Esophagus muscularis mucosa (tissue), 4 donors: ENCODE measurements at regions not wholly inside any gene's neighbourhood (a gene's known extent, or its start where the extent isn't known, plus 50 kb on each side); places are given as distances from the start of the nearest gene placed in this dataset.

Experiments used
- DNase-seq: peaks from one replicate; pipeline ENCODE4 v3.0.0-alpha.2; 2017; ENCODE audit errors: extremely low spot score
- H3K27ac ChIP-seq, 4 donors: fragments of 200-600 bp; sonication (generic); replicated peaks in 1 of 4; 1 replicate in 3 of 4; 2 replicates in 1 of 4; pipeline ENCODE4 v1.5.1; 2016 to 2019; ENCODE audit warnings: mild to moderate bottlenecking in 1 of 4
- H3K27me3 ChIP-seq, 4 donors: fragments of 200-600 bp; sonication (generic); one replicate each; pipeline versions ENCODE4 v1.5.1 to v1.6.0; 2016 to 2019
- H3K36me3 ChIP-seq, 4 donors: fragments of 200-600 bp; sonication (generic); one replicate each; pipeline ENCODE4 v1.5.1; 2016 to 2019
- H3K4me1 ChIP-seq, 4 donors: fragments of 200-600 bp; sonication (generic); one replicate each; pipeline ENCODE4 v1.5.1; 2016 to 2019
- H3K4me3 ChIP-seq, 4 donors: fragments of 200-600 bp; sonication (generic); 1 replicate in 2 of 4; 2 replicates in 2 of 4; pipeline ENCODE4 v1.5.1; 2016 to 2019; ENCODE audit warnings: mild to moderate bottlenecking in 4 of 4, moderate library complexity in 1 of 4
- H3K9me3 ChIP-seq, 4 donors: fragments of 200-600 bp; sonication (generic); 1 replicate in 3 of 4; 2 replicates in 1 of 4; pipeline ENCODE4 v1.5.1; 2016 to 2019
- CTCF ChIP-seq, 3 experiments: fragments of 200-600 bp in 2 of 3; fragments of 450-650 bp in 1 of 3; sonication (generic) in 2 of 3; IDR thresholded peaks; one replicate each; pipeline ENCODE4 v1.5.1; 2017 to 2019; ENCODE audit warnings: antibody characterized with exemption in 3 of 3, mild to moderate bottlenecking in 2 of 3, moderate library complexity in 1 of 3
- EP300 ChIP-seq: sonication (generic); formaldehyde crosslinking; IDR thresholded peaks from one replicate; pipeline ENCODE4 v1.6.1; 2017; ENCODE audit warnings: antibody characterized with exemption
- POLR2A ChIP-seq: fragments of 450-650 bp; IDR thresholded peaks from one replicate; pipeline ENCODE4 v1.6.1; 2017; ENCODE audit warnings: antibody characterized with exemption, moderate library complexity, mild to moderate bottlenecking, low read depth
- POLR2AphosphoS5 ChIP-seq, 2 donors: sonication (generic); formaldehyde crosslinking; IDR thresholded peaks; one replicate each; pipeline ENCODE4 v1.6.1; 2017; ENCODE audit warnings: antibody characterized with exemption in 2 of 2
- WGBS: methylation state at CpG from one replicate; pipeline ENCODE4 v1.1.5; 2018; 5-methylcytosine and 5-hydroxymethylcytosine counted together
- intact Hi-C: fragments of 100-400 bp; cut with DNase I; formaldehyde crosslinking; loops from one replicate; pipeline ENCODE4 v1.15.1; 2023

DNA sequence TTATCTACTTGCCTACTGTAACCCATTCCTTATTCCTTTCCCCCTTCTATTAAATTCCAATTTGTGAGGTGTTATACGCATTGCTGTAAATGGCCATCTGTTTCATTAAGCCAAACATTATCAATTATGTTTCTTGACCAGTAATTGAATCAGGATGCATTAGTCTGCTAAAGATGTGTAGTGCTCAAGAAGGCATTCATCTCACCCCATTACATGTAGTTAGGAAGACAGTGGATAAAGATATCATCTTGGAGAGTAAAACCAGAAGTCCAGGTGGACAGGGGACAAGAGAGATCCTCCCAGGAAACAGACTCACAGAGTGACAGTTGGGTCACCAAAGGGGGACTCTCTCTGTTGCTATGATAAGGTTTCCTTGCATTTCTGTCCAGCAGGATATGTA lies 73.3 kb upstream of the FAM98A start:
- Histone ChIP-seq H3K27ac (no peak overlapping the region), H3K36me3 (no peaks in the 10 kb centered on the region), H3K4me3 (no peak overlapping the region), H3K9me3 (no peaks in the 10 kb centered on the region), H3K4me1 (no peaks in the 10 kb centered on the region), H3K27me3 (no peaks in the 10 kb centered on the region)
- WGBS: 79% methylated on average over 1 of the region's 1 CpG
- intact Hi-C loops: loop anchor here (10.0 kb wide), 1 partner anchor 1742 kb away; no protein-coding TSS in a partner anchor
- DNase-seq: no peak
- TF ChIP-seq EP300 (no peak), POLR2AphosphoS5 (IDR thresholded peaks at IDR 0.05) (no peak), CTCF (IDR thresholded peaks at IDR 0.05) (no peak), POLR2A (no peak)

GRCh38 chr2:33671198-33671597 lies 72.1 kb upstream of the FAM98A start:
- H3K4me1 ChIP-seq: no peaks in the 10 kb centered on the region
- TF ChIP-seq POLR2AphosphoS5 (IDR thresholded peaks at IDR 0.05) (no peak), EP300 (no peak), CTCF (IDR thresholded peaks at IDR 0.05) (no peak), POLR2A (no peak)
- no peak for DNase-seq
- whole genome bisulfite sequencing: 88% methylated on average over 2 of the region's 2 CpGs
- H3K27me3 ChIP-seq: no peaks in the 10 kb centered on the region
- no peak overlapping the region for H3K27ac ChIP-seq
- no peaks in the 10 kb centered on the region for H3K36me3 ChIP-seq
- intact Hi-C loops: loop anchor here (10.0 kb wide), 1 partner anchor 1744 kb away; no protein-coding TSS in a partner anchor
- no peak overlapping the region for H3K4me3 ChIP-seq
- H3K9me3 ChIP-seq: no peaks in the 10 kb centered on the region

DNA sequence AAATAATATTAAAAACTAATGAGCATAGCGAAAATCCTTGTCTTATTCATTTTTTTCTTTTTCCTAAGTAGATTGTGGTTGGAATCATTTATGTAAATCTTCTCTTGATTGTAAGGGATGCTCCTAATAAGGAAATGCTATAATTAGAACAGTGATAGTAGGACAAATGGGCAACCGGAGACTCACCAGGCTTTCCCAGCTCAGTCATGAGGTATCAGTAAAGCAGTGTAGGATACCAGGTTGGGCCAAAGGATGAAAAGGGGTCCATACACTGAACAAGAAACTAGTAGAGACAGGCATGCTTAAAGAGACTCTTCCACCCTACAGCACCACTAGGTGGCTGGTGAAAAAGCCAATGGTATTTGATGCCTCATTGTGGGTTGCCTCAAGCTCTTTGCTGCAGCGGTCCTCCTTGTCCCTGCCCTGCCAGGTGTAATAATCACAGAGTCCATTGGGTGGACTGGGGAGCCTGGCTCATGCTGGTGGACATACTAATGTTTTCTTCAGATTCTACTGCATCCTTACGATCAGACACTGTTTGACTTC lies 71.4 kb upstream of the FAM98A start:
- Histone ChIP-seq H3K4me3 (no peak overlapping the region), H3K27me3 (no peaks in the 10 kb centered on the region), H3K4me1 (no peaks in the 10 kb centered on the region), H3K36me3 (no peaks in the 10 kb centered on the region), H3K27ac (no peak overlapping the region), H3K9me3 (no peaks in the 10 kb centered on the region)
- intact Hi-C loops: loop anchor here (10.0 kb wide), 1 partner anchor 1744 kb away; no protein-coding TSS in a partner anchor
- no peak for DNase-seq
- no peak for TF ChIP-seq EP300
- no peak for TF ChIP-seq CTCF (IDR thresholded peaks at IDR 0.05)
- TF ChIP-seq POLR2AphosphoS5 (IDR thresholded peaks at IDR 0.05): no peak
- no peak for TF ChIP-seq POLR2A
- 75% methylated on average over 4 of the region's 4 CpGs for WGBS

GRCh38 chr2:33666879-33667278 lies 67.8 kb upstream of the FAM98A start:
- intact Hi-C loops: no loop called here
- 89% methylated on average over 3 of the region's 4 CpGs for WGBS
- Histone ChIP-seq H3K9me3 (no peaks in the 10 kb centered on the region), H3K27ac (no peak overlapping the region), H3K27me3 (no peaks in the 10 kb centered on the region), H3K4me3 (no peak overlapping the region), H3K4me1 (no peaks in the 10 kb centered on the region), H3K36me3 (no peaks in the 10 kb centered on the region)
- DNase-seq: no peak
- TF ChIP-seq CTCF (IDR thresholded peaks at IDR 0.05) (no peak), EP300 (no peak), POLR2A (no peak)

DNA sequence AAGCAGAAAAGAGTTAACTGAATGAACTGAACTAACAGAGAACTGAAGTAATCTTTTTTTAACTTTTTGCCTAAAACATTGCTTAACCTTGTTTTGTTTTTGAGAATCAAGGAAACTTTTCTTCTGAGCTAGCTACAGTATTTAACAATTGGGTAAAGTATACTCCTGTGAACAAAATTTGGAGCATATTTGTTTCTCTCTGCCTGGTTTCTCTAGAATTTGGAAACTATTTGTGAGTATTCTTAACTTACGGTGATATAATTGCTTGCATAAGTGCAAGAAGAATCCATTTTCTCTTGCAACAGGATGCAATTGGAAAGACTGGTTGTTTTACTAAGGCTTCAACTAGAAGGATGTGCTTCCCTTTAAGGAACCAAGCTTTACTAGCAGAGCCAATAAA lies 65.9 kb upstream of the FAM98A start:
- intact Hi-C loops: no loop called here
- Histone ChIP-seq H3K27me3 (no peaks in the 10 kb centered on the region), H3K4me3 (no peak overlapping the region), H3K36me3 (no peaks in the 10 kb centered on the region), H3K4me1 (no peaks in the 10 kb centered on the region), H3K9me3 (no peaks in the 10 kb centered on the region), H3K27ac (no peak overlapping the region)
- DNase-seq: no peak
- no peak for TF ChIP-seq EP300
- 79% methylated on average over 1 of the region's 1 CpG for WGBS
